ENCODE measurements at regions not wholly inside any gene's neighbourhood (a gene's known extent, or its start where the extent isn't known, plus 50 kb on each side); places are given as distances from the start of the nearest gene placed in this dataset.

GRCh38 chr2:221897718-221898117 lies 325.6 kb upstream of the EPHA4 start:
- Histone ChIP-seq H4K20me1 (ENCODE audit: insufficient read depth, low read length) (no peaks in the 10 kb centered on the region), H3K9ac (ENCODE audit: low read length) (no peak overlapping the region), H3K27ac (ENCODE audit: low read depth, low read length, poor library complexity, severe bottlenecking) (no peak overlapping the region), H3K9me3 (ENCODE audit: low read length) (no peaks in the 10 kb centered on the region), H3K4me3 (ENCODE audit: low read depth, low read length, poor library complexity, severe bottlenecking) (no peak overlapping the region), H3K9me2 (ENCODE audit: low read depth, low read length) (no peaks in the 10 kb centered on the region), H3K4me2 (ENCODE audit: low read length) (no peak overlapping the region), H3K36me3 (ENCODE audit: insufficient read depth, low read length) (no peaks in the 10 kb centered on the region), H3K4me1 (ENCODE audit: insufficient read depth, low read length, severe bottlenecking) (no peaks in the 10 kb centered on the region), H2AFZ (ENCODE audit: low read length) (no peak overlapping the region), H3F3A (ENCODE audit: insufficient read depth, low read length) (no peaks in the 10 kb centered on the region), H3K79me2 (ENCODE audit: insufficient read depth, low read length) (no peaks in the 10 kb centered on the region), H3K27me3 (ENCODE audit: insufficient read depth, low read length) (no peaks in the 10 kb centered on the region)
- no peak for TF ChIP-seq CTCF (IDR thresholded peaks at IDR 0.05; ENCODE audit: low read length)
- no peak for TF ChIP-seq EZH2 (IDR thresholded peaks at IDR 0.05; ENCODE audit: borderline replicate concordance, low read length)

- H2AFZ ChIP-seq (ENCODE audit: low read length): no peak overlapping the region
- no peaks in the 10 kb centered on the region for H3K4me1 ChIP-seq (ENCODE audit: insufficient read depth, low read length, severe bottlenecking)
- no peaks in the 10 kb centered on the region for H3K79me2 ChIP-seq (ENCODE audit: insufficient read depth, low read length)
- H3K36me3 ChIP-seq (ENCODE audit: insufficient read depth, low read length): no peaks in the 10 kb centered on the region
- no peaks in the 10 kb centered on the region for H4K20me1 ChIP-seq (ENCODE audit: insufficient read depth, low read length)
- no peaks in the 10 kb centered on the region for H3F3A ChIP-seq (ENCODE audit: insufficient read depth, low read length)
- no peak overlapping the region for H3K27ac ChIP-seq (ENCODE audit: low read depth, low read length, poor library complexity, severe bottlenecking)
- H3K27me3 ChIP-seq (ENCODE audit: insufficient read depth, low read length): no peaks in the 10 kb centered on the region
- no peak for TF ChIP-seq CTCF (IDR thresholded peaks at IDR 0.05; ENCODE audit: low read length)
- no peak overlapping the region for H3K4me2 ChIP-seq (ENCODE audit: low read length)
- no peaks in the 10 kb centered on the region for H3K9me3 ChIP-seq (ENCODE audit: low read length)
- no peak overlapping the region for H3K9ac ChIP-seq (ENCODE audit: low read length)
- H3K4me3 ChIP-seq (ENCODE audit: low read depth, low read length, poor library complexity, severe bottlenecking): no peak overlapping the region
- no peaks in the 10 kb centered on the region for H3K9me2 ChIP-seq (ENCODE audit: low read depth, low read length)
Measured at GRCh38 chr2:221896505-221897151, 324.5 kb upstream of the EPHA4 start.

GRCh38 chr2:221895366-221896121 lies 323.4 kb upstream of the EPHA4 start:
- no peaks in the 10 kb centered on the region for H3K27me3 ChIP-seq (ENCODE audit: insufficient read depth, low read length)
- no peaks in the 10 kb centered on the region for H3K9me3 ChIP-seq (ENCODE audit: low read length)
- no peak overlapping the region for H3K4me2 ChIP-seq (ENCODE audit: low read length)
- H3K4me1 ChIP-seq (ENCODE audit: insufficient read depth, low read length, severe bottlenecking): no peaks in the 10 kb centered on the region
- H3F3A ChIP-seq (ENCODE audit: insufficient read depth, low read length): no peaks in the 10 kb centered on the region
- no peak overlapping the region for H3K9ac ChIP-seq (ENCODE audit: low read length)
- no peak overlapping the region for H3K4me3 ChIP-seq (ENCODE audit: low read depth, low read length, poor library complexity, severe bottlenecking)
- H3K27ac ChIP-seq (ENCODE audit: low read depth, low read length, poor library complexity, severe bottlenecking): no peak overlapping the region
- H3K9me2 ChIP-seq (ENCODE audit: low read depth, low read length): no peaks in the 10 kb centered on the region
- no peaks in the 10 kb centered on the region for H4K20me1 ChIP-seq (ENCODE audit: insufficient read depth, low read length)
- no peak for TF ChIP-seq EZH2 (IDR thresholded peaks at IDR 0.05; ENCODE audit: borderline replicate concordance, low read length)
- H2AFZ ChIP-seq (ENCODE audit: low read length): no peak overlapping the region
- no peaks in the 10 kb centered on the region for H3K36me3 ChIP-seq (ENCODE audit: insufficient read depth, low read length)
- no peaks in the 10 kb centered on the region for H3K79me2 ChIP-seq (ENCODE audit: insufficient read depth, low read length)
